ENCODE measurements at regions not wholly inside any gene's neighbourhood (a gene's known extent, or its start where the extent isn't known, plus 50 kb on each side); places are given as distances from the start of the nearest gene placed in this dataset.

GRCh38 chr6:50288241-50288640 lies 238.5 kb upstream of the DEFB112 start:
- 13 to 47% (median 28%) methylated on average over 1 of the region's 1 CpG for WGBS, 5 donors
- Histone ChIP-seq H3K27me3 (no peaks in the 10 kb centered on the region), H3K36me3 (no peaks in the 10 kb centered on the region), H3K4me3 (no peak overlapping the region), H3K9me3 (no peaks in the 10 kb centered on the region), H3K4me1 (no peaks in the 10 kb centered on the region), H3K27ac (no peak overlapping the region)
- intact Hi-C loops (cut with DNase I; ENCODE audit: low total_unique reads): no loop called here
- DNase-seq: no peak
- TF ChIP-seq POLR2A (IDR thresholded peaks at IDR 0.05): no peak

GRCh38 chr6:50288881-50289280 lies 239.2 kb upstream of the DEFB112 start:
- intact Hi-C loops (cut with DNase I; ENCODE audit: low total_unique reads): no loop called here

GRCh38 chr6:50289366-50289765 lies 239.6 kb upstream of the DEFB112 start:
- Histone ChIP-seq H3K27ac (no peak overlapping the region), H3K9me3 (no peaks in the 10 kb centered on the region), H3K4me3 (no peak overlapping the region), H3K4me1 (no peaks in the 10 kb centered on the region), H3K27me3 (no peaks in the 10 kb centered on the region), H3K36me3 (no peaks in the 10 kb centered on the region)
- no peak for TF ChIP-seq POLR2AphosphoS5 (IDR thresholded peaks at IDR 0.05)
- TF ChIP-seq POLR2A (IDR thresholded peaks at IDR 0.05): no peak
- TF ChIP-seq EP300 (IDR thresholded peaks at IDR 0.05): no peak
- no peak for TF ChIP-seq CTCF (IDR thresholded peaks at IDR 0.05)
- intact Hi-C loops (cut with DNase I; ENCODE audit: low total_unique reads): no loop called here
- DNase-seq: no peak
- WGBS, 5 donors: 66 to 82% (median 72%) methylated on average over 1 of the region's 1 CpG

More at GRCh38 chr6:50288881-50289280, 239.2 kb upstream of the DEFB112 start:
- H3K36me3 ChIP-seq: no peaks in the 10 kb centered on the region
- whole genome bisulfite sequencing, 5 donors: 60 to 87% (median 81%) methylated on average over 3 of the region's 3 CpGs
- no peak for DNase-seq
- no peaks in the 10 kb centered on the region for H3K9me3 ChIP-seq
- no peaks in the 10 kb centered on the region for H3K27me3 ChIP-seq
- H3K27ac ChIP-seq: no peak overlapping the region
- TF ChIP-seq POLR2A (IDR thresholded peaks at IDR 0.05) (no peak), CTCF (IDR thresholded peaks at IDR 0.05) (no peak), EP300 (IDR thresholded peaks at IDR 0.05) (no peak), POLR2AphosphoS5 (IDR thresholded peaks at IDR 0.05) (no peak)
- no peak overlapping the region for H3K4me3 ChIP-seq
- H3K4me1 ChIP-seq: no peaks in the 10 kb centered on the region

GRCh38 chr6:50301307-50301706 lies 251.6 kb upstream of the DEFB112 start:
- TF ChIP-seq POLR2AphosphoS5 (IDR thresholded peaks at IDR 0.05) (no peak), CTCF (IDR thresholded peaks at IDR 0.05) (no peak)
- Histone ChIP-seq H3K9me3 (peaks cover 0 to 7% (median 4%) of the 10 kb centered on the region in 4 donors), H3K27me3 (no peaks in the 10 kb centered on the region), H3K4me1 (no peaks in the 10 kb centered on the region), H3K4me3 (no peak overlapping the region), H3K27ac (no peak overlapping the region), H3K36me3 (no peaks in the 10 kb centered on the region)
- intact Hi-C loops (cut with DNase I; ENCODE audit: low total_unique reads): no loop called here
- WGBS, 5 donors: 57 to 62% (median 59%) methylated on average over 2 of the region's 2 CpGs
- DNase-seq: no peak

- Histone ChIP-seq H3K4me1 (no peaks in the 10 kb centered on the region), H3K27ac (no peak overlapping the region), H3K9me3 (peaks cover 0 to 7% (median 4%) of the 10 kb centered on the region in 4 donors), H3K4me3 (no peak overlapping the region), H3K27me3 (no peaks in the 10 kb centered on the region), H3K36me3 (no peaks in the 10 kb centered on the region)
- DNase-seq: no peak
- TF ChIP-seq CTCF (IDR thresholded peaks at IDR 0.05) (no peak), EP300 (IDR thresholded peaks at IDR 0.05) (no peak)
- intact Hi-C loops (cut with DNase I; ENCODE audit: low total_unique reads): no loop called here
Observed at GRCh38 chr6:50305660-50306059, 255.9 kb upstream of the DEFB112 start.

Measured in stomach (tissue), 8 donors.